ENCODE measurements at regions not wholly inside any gene's neighbourhood (a gene's known extent, or its start where the extent isn't known, plus 50 kb on each side); places are given as distances from the start of the nearest gene placed in this dataset.

DNA sequence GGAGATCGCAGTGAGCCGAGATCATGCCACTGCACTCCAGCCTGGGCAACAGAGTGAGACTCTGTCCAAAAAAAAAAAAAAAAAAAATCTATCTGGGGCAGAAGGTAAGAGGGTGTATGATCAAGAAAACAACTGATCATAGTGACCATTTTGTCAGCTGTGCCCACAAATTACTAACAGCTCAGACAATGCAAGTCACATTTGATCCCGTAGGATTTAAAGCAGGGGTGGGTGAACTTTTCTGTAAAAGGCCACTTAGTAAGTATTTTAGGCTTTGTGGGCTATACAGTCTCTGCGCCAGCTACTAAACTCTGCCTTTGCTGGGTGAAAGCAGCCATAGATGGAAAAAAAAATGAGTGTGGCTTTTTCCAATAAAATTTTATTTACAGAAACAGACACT lies 57.6 kb upstream of the ABI3BP start:
- Mint-ChIP-seq H3K27me3 (no peaks in the 10 kb centered on the region), H3K27ac (no peak overlapping the region), H3K4me1 (no peaks in the 10 kb centered on the region), H3K4me3 (no peak overlapping the region), H3K9me3 (ENCODE audit: low read depth) (no peaks in the 10 kb centered on the region), H3K36me3 (ENCODE audit: low read depth) (no peaks in the 10 kb centered on the region)
- ChIA-PET CTCF (no interaction called here), POLR2A (no interaction called here)
- no peak for ATAC-seq
- intact Hi-C loops (cut with DNase I, micrococcal nuclease): no loop called here
- DNase-seq: no peak

DNA sequence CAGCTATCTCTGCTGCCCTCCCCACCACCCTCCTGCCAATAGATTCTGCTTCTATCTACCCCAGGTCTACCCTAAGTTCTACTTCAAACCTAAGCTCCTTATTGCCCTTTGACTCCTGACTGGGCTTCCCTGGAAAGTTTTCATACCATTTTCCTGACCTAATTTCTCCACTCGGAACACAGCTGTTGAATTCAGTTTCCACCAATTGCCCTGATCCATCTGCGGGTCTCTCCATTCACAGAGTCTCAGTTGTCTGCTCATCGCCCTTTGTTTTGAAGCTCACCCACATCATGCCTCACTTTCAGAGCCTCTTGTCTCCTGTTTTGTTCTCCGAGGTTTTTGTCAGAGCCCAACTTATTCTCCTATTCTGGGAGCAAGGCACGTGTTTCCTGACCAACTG lies 56.8 kb upstream of the ABI3BP start:
- H3K36me3 Mint-ChIP-seq (ENCODE audit: low read depth): no peaks in the 10 kb centered on the region
- DNase-seq (no peak), ATAC-seq (no peak)
- H3K9me3 Mint-ChIP-seq (ENCODE audit: low read depth): no peaks in the 10 kb centered on the region
- H3K4me3 Mint-ChIP-seq: no peak overlapping the region
- intact Hi-C loops (cut with DNase I, micrococcal nuclease): no loop called here
- H3K27ac Mint-ChIP-seq: no peak overlapping the region
- peaks cover 3% of the 10 kb centered on the region for H3K27me3 Mint-ChIP-seq
- ChIA-PET CTCF (no interaction called here), POLR2A (no interaction called here)
- H3K4me1 Mint-ChIP-seq: no peaks in the 10 kb centered on the region

- ATAC-seq: no peak
- POLR2A ChIA-PET: no interaction called here
- intact Hi-C loops (cut with DNase I, micrococcal nuclease): no loop called here
These were observed 56.3 kb upstream of the ABI3BP start for GRCh38 chr3:101049532-101049931.

DNA sequence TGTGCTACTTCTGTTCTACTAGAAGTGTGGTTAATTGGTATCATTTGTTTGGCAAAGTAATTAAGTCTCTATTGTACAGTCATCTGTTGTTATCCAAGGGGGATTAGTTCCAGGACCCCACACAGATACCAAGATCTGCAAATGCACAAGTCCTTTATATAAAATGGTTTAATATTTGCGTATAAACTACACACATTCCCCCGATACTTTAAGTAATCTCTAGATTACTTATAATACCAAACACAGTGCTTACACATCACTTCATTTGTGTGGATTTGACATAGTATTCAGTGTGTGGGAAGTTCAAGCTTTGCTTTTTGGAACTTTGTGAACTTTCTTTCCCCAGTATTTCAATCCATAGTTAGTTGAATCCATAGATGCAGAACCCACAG lies 50.5 kb upstream of the ABI3BP start:
- H3K4me3 Mint-ChIP-seq: no peak overlapping the region
- H3K27me3 Mint-ChIP-seq: peaks cover 17% of the 10 kb centered on the region
- ATAC-seq: no peak
- intact Hi-C loops (cut with DNase I, micrococcal nuclease): no loop called here
- no peak for DNase-seq
- no peaks in the 10 kb centered on the region for H3K9me3 Mint-ChIP-seq (ENCODE audit: low read depth)
- H3K27ac Mint-ChIP-seq: no peak overlapping the region
- H3K36me3 Mint-ChIP-seq (ENCODE audit: low read depth): no peaks in the 10 kb centered on the region
- no peaks in the 10 kb centered on the region for H3K4me1 Mint-ChIP-seq
- ChIA-PET POLR2A (no interaction called here), CTCF (no interaction called here)

More at GRCh38 chr3:101049532-101049931, 56.3 kb upstream of the ABI3BP start:
- H3K4me1 Mint-ChIP-seq: no peaks in the 10 kb centered on the region
- no peak for DNase-seq
- CTCF ChIA-PET: no interaction called here
- no peaks in the 10 kb centered on the region for H3K36me3 Mint-ChIP-seq (ENCODE audit: low read depth)
- H3K4me3 Mint-ChIP-seq: no peak overlapping the region
- H3K9me3 Mint-ChIP-seq (ENCODE audit: low read depth): no peaks in the 10 kb centered on the region
- H3K27me3 Mint-ChIP-seq: peaks cover 4% of the 10 kb centered on the region
- no peak overlapping the region for H3K27ac Mint-ChIP-seq

DNA sequence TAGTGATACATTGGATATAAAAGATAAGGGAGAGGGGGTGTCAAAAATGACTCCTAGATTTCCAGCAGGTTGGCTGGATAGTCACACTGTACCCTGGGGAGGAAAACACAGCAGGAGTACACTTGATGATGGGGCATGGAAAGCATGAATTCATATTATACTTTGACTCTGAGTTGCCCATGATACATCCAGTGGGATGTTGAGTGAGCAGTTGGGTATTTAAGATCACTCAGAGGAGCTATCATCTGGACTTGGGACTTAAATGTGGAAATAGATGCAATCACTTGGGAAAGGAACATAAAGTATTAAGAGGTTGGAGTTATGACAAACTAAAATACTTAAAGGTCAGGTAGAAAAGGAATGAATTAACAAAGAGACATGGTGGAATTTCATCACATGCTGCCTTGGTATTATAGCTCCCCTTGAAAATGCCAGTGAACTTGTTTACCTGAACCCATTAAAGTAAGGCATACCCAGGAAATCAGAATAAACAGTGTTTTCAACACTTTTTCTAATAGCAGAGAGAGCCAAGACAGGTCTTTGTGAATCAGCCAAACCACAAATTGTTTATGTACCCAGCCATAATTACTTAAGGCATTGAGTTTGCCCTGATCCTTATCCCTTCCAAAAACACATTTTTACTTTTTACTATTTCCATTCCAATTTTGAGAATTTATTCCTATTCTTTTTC lies 49.9 kb upstream of the ABI3BP start:
- CTCF ChIA-PET: no interaction called here
- DNase-seq (no peak), ATAC-seq (no peak)
- peaks cover 2% of the 10 kb centered on the region for H3K4me1 Mint-ChIP-seq
- peaks cover 17% of the 10 kb centered on the region for H3K27me3 Mint-ChIP-seq
- intact Hi-C loops (cut with DNase I, micrococcal nuclease): no loop called here
- no peak overlapping the region for H3K4me3 Mint-ChIP-seq
- H3K36me3 Mint-ChIP-seq (ENCODE audit: low read depth): no peaks in the 10 kb centered on the region
- H3K27ac Mint-ChIP-seq: no peak overlapping the region
- H3K9me3 Mint-ChIP-seq (ENCODE audit: low read depth): no peaks in the 10 kb centered on the region
- POLR2A ChIA-PET: no interaction called here

All from activated CD4-positive, alpha-beta T cell treated with anti-CD3 and anti-CD28 coated beads for 36 hours (primary cell).